ENCODE measurements at regions not wholly inside any gene's neighbourhood (a gene's known extent, or its start where the extent isn't known, plus 50 kb on each side); places are given as distances from the start of the nearest gene placed in this dataset.

GRCh38 chr9:14478175-14479162 lies 164.5 kb upstream of the NFIB start:
- in situ Hi-C loops (cut with HindIII; ENCODE audit: low sequenced_read_pairs), result loop anchor here (25.0 kb wide), 1 partner anchor 284 kb away; no protein-coding TSS in a partner anchor

- in situ Hi-C loops (cut with HindIII; ENCODE audit: low sequenced_read_pairs), result no loop called here
These were observed 157.1 kb upstream of the NFIB start for GRCh38 chr9:14471041-14471440.

GRCh38 chr9:14467675-14468374 lies 153.9 kb upstream of the NFIB start:
- in situ Hi-C loops (cut with HindIII; ENCODE audit: low sequenced_read_pairs), result no loop called here

GRCh38 chr9:14466828-14467227 lies 152.9 kb upstream of the NFIB start:
- in situ Hi-C loops (cut with HindIII; ENCODE audit: low sequenced_read_pairs), result no loop called here

- in situ Hi-C loops (cut with HindIII; ENCODE audit: low sequenced_read_pairs), result no loop called here
These were observed 152.5 kb upstream of the NFIB start for GRCh38 chr9:14466429-14466818.

- in situ Hi-C loops (cut with HindIII; ENCODE audit: low sequenced_read_pairs), result no loop called here
These were observed 149.0 kb upstream of the NFIB start for GRCh38 chr9:14462950-14463349.

- in situ Hi-C loops (cut with HindIII; ENCODE audit: low sequenced_read_pairs), result no loop called here
These were observed 141.3 kb upstream of the NFIB start for GRCh38 chr9:14455243-14455642.

GRCh38 chr9:14453286-14453685 lies 139.3 kb upstream of the NFIB start:
- in situ Hi-C loops (cut with HindIII; ENCODE audit: low sequenced_read_pairs), result no loop called here

GRCh38 chr9:14452539-14452938 lies 138.6 kb upstream of the NFIB start:
- in situ Hi-C loops (cut with HindIII; ENCODE audit: low sequenced_read_pairs), result no loop called here

GRCh38 chr9:14451949-14452348 lies 138.0 kb upstream of the NFIB start:
- in situ Hi-C loops (cut with HindIII; ENCODE audit: low sequenced_read_pairs), result no loop called here

GRCh38 chr9:14447103-14447502 lies 133.2 kb upstream of the NFIB start:
- in situ Hi-C loops (cut with HindIII; ENCODE audit: low sequenced_read_pairs), result loop anchor here (25.0 kb wide), 1 partner anchor 1035 kb away; no protein-coding TSS in a partner anchor

GRCh38 chr9:14445946-14446345 lies 132.0 kb upstream of the NFIB start:
- in situ Hi-C loops (cut with HindIII; ENCODE audit: low sequenced_read_pairs), result loop anchor here (25.0 kb wide), 1 partner anchor 1034 kb away; no protein-coding TSS in a partner anchor

- in situ Hi-C loops (cut with HindIII; ENCODE audit: low sequenced_read_pairs), result loop anchor here (25.0 kb wide), 1 partner anchor 1031 kb away; no protein-coding TSS in a partner anchor
These were observed 129.0 kb upstream of the NFIB start for GRCh38 chr9:14442956-14443355.

- in situ Hi-C loops (cut with HindIII; ENCODE audit: low sequenced_read_pairs), result loop anchor here (25.0 kb wide), 1 partner anchor 1030 kb away; no protein-coding TSS in a partner anchor
These were observed 128.2 kb upstream of the NFIB start for GRCh38 chr9:14441976-14442651.

GRCh38 chr9:14441115-14441514 lies 127.2 kb upstream of the NFIB start:
- in situ Hi-C loops (cut with HindIII; ENCODE audit: low sequenced_read_pairs), result loop anchor here (25.0 kb wide), 1 partner anchor 1029 kb away; no protein-coding TSS in a partner anchor

- in situ Hi-C loops (cut with HindIII; ENCODE audit: low sequenced_read_pairs), result loop anchor here (25.0 kb wide), 1 partner anchor 1028 kb away; no protein-coding TSS in a partner anchor
These were observed 126.1 kb upstream of the NFIB start for GRCh38 chr9:14440062-14440461.

GRCh38 chr9:14439555-14439954 lies 125.6 kb upstream of the NFIB start:
- in situ Hi-C loops (cut with HindIII; ENCODE audit: low sequenced_read_pairs), result loop anchor here (25.0 kb wide), 1 partner anchor 1027 kb away; no protein-coding TSS in a partner anchor

- in situ Hi-C loops (cut with HindIII; ENCODE audit: low sequenced_read_pairs), result loop anchor here (25.0 kb wide), 1 partner anchor 1026 kb away; no protein-coding TSS in a partner anchor
These were observed 124.5 kb upstream of the NFIB start for GRCh38 chr9:14438232-14439021.

GRCh38 chr9:14437354-14438231 lies 123.7 kb upstream of the NFIB start:
- in situ Hi-C loops (cut with HindIII; ENCODE audit: low sequenced_read_pairs), result loop anchor here (25.0 kb wide), 1 partner anchor 1025 kb away; no protein-coding TSS in a partner anchor
